ENCODE measurements at regions not wholly inside any gene's neighbourhood (a gene's known extent, or its start where the extent isn't known, plus 50 kb on each side); places are given as distances from the start of the nearest gene placed in this dataset.

GRCh38 chr5:56585999-56586691 is 229.2 kb upstream of the MAP3K1 start:
- DNase-seq, result no peak

- DNase-seq, result no peak
Measured at GRCh38 chr5:56585461-56585860, 229.9 kb upstream of the MAP3K1 start.

GRCh38 chr5:56581426-56581825 is 233.9 kb upstream of the MAP3K1 start:
- no peak for DNase-seq

- no peak for DNase-seq
Measured at GRCh38 chr5:56580864-56581263, 234.5 kb upstream of the MAP3K1 start.

- DNase-seq, result no peak
Measured at GRCh38 chr5:56575821-56576220, 239.5 kb upstream of the MAP3K1 start.

GRCh38 chr5:56574778-56575177 is 240.6 kb upstream of the MAP3K1 start:
- DNase-seq, result no peak

GRCh38 chr5:56569566-56569965 is 245.8 kb upstream of the MAP3K1 start:
- no peak for DNase-seq

- DNase-seq, result no peak
Measured at GRCh38 chr5:56569076-56569475, 246.3 kb upstream of the MAP3K1 start.

- DNase-seq, result no peak
Measured at GRCh38 chr5:56567278-56567677, 248.1 kb upstream of the MAP3K1 start.

GRCh38 chr5:56566374-56567249 is 248.7 kb upstream of the MAP3K1 start:
- no peak for DNase-seq

- DNase-seq, result no peak
Measured at GRCh38 chr5:56565644-56566043, 249.7 kb upstream of the MAP3K1 start.

- DNase-seq, result no peak
Measured at GRCh38 chr5:56565283-56565615, 250.1 kb upstream of the MAP3K1 start.

GRCh38 chr5:56564541-56565282 is 250.6 kb upstream of the MAP3K1 start:
- DNase-seq, result no peak

- no peak for DNase-seq
Measured at GRCh38 chr5:56561455-56561854, 253.9 kb upstream of the MAP3K1 start.

GRCh38 chr5:56558131-56558745 is 257.1 kb upstream of the MAP3K1 start:
- no peak for DNase-seq

GRCh38 chr5:56557198-56557597 is 258.2 kb upstream of the MAP3K1 start:
- DNase-seq, result no peak

GRCh38 chr5:56552612-56553268 is 262.6 kb upstream of the MAP3K1 start:
- DNase-seq, result no peak

- DNase-seq, result no peak
Measured at GRCh38 chr5:56550227-56550626, 265.1 kb upstream of the MAP3K1 start.

- DNase-seq, result no peak
Measured at GRCh38 chr5:56549096-56549886, 266.1 kb upstream of the MAP3K1 start.

GRCh38 chr5:56545016-56545415 is 270.3 kb upstream of the MAP3K1 start:
- no peak for DNase-seq

- no peak for DNase-seq
Measured at GRCh38 chr5:56543441-56544388, 271.6 kb upstream of the MAP3K1 start.
